Kidney capillary endothelial cell (primary cell): ENCODE measurements at regions not wholly inside any gene's neighbourhood (a gene's known extent, or its start where the extent isn't known, plus 50 kb on each side); places are given as distances from the start of the nearest gene placed in this dataset.

Source experiments
- DNase-seq: peaks from one replicate; pipeline ENCODE4 v3.0.0-alpha.2; 2018; ENCODE audit warnings: low spot score

DNA sequence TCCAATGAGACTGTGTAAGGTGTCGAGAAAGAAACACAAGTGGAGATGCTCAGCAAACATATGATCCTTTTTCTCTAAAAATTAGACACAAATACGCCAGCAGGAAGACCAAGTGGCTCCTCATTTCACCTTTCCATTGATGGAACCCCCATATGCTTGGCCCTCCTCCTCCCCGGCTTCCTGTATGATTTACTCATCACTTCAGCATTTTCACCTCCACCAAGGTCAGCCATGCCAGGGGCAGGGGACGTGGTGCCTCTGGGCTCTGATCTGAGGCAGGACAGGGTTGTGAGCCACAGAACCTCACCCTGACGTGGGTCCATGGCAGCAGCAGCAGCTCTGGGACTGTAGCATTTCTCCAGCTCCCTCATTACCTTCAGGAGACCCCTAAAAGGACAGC is 116.8 kb upstream of the PFKP start:
- DNase-seq = no peak

DNA sequence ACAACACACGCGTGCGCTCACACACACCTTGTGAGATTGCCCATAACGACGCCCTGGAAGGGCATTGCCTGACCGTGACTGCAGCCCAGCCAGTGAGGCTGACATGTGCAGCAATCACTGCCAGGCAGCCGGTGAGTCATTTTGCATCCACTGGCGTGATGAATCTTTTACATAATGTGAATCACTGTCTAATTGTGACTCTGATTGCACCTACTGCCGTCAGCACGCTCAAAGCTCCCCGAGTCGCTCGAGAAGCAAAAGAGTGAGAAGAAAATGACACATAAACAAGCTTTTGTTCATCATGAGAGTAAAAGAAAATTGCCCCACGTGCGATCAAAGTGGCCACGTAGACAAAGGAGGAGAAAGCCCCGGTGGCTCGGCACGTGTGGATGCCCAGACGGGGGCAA is 117.4 kb upstream of the PFKP start:
- DNase-seq = no peak

DNA sequence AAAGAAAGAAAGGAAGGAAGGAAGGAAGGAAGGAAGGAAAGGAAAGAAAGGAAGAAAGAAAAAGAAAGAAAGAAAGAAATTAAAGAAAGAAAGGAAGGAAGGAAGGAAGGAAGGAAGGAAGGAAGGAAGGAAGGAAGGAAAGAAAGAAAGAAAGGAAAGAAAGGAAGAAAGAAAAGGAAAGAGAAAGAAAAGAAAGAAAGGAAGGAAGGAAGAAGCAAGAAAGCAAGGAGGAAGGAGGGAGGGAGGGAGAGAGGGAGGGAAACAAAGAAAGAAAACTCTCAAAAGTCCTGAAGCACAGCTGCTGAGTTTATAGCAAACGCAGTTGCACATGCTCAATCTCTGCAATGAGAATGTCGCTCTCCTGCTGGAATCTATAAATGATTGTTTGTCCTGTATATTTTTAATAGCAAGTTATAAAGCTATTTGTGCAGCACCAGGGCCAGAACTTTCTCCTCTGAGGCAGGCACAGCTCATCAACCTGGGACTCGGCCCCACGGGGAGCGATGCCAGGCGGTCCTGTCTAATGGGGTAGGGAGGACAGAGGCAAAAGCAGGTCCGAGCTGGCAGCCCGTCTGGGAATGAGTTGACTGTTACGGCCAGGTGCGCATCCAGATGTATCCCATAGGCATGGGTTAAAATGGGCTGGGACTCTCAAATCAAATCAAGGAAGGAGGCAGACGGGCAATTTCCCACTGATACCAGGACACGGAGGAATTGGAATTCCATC is 118.0 kb upstream of the PFKP start:
- DNase-seq = no peak

DNA sequence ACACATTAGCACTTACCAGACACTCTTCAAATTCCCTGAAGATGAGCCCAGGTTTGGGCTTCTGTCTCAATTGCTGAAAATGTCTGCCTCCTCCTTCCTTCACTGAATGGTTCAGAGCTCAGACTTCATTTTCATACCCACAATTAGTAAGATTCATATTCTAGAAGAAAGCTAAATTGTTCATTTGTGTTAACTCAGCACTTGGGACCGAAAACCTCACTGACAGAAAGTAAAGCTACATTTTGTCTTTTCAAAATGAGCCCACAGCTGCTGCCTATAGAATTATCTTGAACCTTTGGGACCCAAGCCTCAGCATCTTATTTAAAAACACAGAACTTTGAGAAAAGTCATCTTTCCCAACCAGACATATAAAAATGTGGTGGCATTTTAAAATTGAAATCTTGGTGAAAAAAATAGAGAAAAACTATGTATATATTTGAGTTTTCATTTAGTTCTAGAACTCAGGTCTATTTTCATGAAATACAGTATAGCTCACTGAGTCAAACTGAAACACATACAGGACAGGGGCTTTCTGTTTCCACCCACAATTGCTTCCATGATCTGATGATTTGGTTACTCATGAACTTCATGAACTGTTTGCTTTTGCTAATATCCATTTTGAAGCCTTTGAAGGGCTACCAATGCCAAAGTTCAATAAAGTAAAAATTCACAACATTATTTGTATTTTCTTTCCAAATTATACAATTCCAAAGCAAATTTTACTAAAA is 119.1 kb upstream of the PFKP start:
- no peak for DNase-seq

DNA sequence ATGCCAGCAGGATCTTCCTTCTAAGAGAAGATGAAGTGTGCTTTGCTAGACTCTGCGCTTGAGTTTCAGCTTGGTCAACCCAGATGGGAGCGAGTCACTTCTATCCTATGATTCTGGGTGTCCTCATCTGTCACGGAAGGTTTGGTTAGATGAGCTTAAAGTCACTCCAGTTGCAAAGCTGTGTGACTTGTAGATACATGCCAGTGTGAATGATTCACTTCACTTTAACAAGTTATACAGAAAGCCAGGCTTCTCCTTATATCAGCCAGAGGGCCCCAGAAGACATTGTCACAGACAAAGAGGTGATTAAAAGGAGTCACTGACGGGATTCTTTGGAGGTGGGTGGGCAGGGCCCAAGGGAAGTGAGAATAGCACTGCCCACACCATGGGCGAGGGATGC is 122.6 kb upstream of the PFKP start:
- no peak for DNase-seq

DNA sequence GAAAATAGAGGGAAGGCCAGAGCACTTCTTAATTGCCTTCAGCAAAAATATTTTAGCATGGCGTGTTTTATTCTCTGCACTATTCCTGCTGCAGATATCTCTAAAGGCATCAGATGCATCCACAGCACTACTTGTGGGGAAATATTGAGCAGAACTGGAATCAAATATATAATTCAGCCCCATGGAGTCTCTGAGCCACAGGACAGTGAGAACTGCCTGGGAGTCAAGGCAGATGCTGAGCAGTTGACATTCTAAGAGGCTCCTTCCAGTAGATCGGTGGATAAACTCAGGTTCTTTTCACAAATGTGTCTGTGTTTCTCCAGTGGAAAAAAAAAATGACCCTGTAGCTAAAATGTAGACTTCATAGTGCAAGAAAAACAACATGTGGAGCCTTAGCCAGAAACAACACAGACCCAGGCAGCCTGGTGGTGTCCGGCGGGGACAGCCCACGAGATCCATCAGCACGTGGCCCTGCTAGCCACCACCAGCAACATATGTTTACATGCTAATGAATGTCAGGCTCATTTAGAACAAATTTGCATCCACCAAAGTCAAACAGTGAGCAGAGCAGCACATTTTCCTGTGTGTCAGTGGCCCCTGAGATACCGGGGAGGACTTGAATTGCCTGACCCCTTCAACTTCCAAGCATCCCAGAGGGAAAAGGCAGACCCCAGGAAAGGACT is 123.3 kb upstream of the PFKP start:
- no peak for DNase-seq

DNA sequence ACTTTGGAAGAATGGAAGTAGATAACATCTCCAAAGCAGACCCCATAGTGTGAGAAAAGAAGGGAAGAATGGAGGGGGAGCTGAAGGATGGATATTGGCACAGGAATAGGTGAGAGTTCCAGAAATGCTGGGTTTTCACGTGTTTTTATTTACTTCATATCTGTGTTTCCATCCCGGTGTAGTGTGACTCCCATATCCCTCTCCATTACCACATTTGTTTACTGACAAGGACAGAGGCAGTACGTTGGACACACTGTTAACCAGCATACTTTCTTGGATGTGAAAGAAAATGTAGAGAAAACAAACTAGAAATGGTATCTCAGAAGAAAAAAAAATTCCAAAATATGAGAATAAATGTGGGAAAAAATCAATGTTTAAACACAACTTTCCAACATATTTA is 124.4 kb upstream of the PFKP start:
- DNase-seq = no peak

DNA sequence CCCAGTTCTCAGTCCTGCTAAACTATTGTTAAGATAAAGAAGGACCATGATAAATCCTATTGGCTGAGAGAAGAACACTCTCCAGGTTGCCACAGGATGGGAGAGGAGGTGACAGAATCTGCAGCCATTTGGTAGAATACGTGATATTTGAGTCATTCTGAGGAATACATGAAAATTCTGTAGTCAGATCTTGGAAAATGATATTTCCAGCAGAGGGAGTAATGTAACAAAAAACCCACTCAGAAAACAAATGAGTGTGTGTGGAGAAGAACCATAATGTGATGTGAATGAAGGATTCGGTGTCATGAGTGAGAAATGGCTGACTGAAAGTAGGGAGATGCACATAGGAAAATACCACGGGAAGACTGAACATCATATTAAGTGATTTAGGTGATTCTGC is 128.5 kb upstream of the PFKP start:
- DNase-seq = no peak

DNA sequence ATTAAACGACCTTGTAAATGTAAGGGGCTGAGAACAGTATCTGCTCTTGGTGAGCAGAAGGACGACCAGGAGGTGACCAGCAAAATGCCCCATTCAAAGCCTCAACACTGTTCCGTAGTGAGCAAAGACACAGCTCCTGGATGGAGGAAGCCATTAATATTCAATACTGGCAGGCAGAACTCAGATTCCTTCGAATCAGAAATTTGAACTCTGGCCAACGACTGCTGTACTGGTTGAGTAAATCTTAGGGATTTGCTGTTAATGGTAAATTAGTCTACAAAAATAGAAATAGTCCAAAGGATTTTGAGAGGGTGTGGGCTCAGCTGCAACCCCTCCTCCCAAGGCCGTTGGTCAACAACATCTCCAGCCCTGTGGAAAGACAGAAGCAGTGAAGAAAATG is 130.5 kb upstream of the PFKP start:
- DNase-seq = no peak

DNA sequence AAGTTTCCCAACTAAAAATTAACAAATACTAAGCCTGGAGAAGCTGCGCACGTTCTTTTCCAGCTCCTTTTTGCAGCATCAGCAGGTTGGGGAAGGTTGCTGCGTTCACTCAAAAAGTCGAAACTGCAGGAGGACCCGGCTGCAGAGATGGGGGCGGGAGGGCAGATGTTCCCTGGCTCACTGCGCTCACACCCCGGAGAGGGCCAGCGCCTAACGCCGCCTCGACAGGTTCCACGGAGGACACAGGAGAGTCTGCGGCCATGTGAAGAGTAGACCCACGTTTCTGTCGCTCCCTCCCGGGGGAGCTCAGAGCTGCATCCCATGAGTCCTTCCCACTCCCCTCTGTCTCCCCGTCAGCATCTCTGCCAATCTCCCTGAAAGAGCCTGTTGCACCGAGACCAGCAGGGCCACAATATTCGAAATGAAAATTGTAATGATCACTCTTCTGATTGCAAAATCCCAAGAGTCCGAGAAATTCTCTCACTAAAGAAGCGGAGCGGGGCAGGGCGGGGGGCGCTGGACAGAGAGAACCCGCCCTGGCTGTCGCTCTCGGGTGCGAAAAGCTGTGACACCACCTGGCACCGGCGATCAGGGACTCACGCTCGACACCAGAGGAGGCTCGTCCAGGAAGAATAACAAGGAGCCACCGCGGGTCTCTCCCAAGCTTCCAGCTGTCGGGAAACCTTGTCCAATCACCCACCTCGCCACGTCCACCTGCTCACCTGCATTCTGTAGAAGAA is 131.5 kb upstream of the PFKP start:
- no peak for DNase-seq

DNA sequence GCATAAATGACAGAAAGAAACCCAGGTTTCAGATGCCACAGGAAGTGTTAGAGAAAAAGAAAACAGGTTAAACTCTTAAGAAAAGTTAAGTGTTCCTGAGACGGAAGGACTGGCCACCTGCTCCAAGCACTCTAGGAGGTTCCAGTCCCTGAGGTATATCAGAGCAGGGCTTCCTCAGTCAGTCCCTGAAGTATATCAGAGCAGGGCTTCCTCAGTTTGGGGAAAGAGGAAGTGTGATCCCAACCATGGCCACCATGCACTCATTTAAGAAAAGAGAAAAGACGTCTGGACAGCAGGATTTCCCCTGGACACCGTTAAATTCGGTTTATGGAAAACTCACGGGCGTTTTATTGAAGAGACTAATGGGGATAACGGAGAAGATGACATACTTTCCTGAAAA is 133.4 kb upstream of the PFKP start:
- no peak for DNase-seq

DNA sequence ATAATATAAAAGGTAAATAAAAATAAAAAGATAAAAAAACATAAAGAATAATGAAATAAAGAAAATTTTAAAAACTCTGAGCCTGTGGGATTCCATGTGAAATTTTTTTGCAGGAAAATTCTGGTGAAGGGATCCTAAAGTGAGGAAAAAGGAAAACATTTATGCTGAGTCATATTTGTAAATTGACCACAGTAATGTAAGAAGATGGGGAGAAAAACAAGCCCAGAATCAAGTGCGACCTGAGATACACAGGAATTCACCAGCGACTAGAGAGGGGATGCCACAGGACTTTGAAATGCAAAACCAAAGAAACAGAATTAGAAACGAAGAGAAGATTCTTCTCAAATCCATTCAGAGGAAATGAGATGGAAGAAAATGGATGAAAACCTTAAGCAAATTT is 133.8 kb upstream of the PFKP start:
- no peak for DNase-seq

DNA sequence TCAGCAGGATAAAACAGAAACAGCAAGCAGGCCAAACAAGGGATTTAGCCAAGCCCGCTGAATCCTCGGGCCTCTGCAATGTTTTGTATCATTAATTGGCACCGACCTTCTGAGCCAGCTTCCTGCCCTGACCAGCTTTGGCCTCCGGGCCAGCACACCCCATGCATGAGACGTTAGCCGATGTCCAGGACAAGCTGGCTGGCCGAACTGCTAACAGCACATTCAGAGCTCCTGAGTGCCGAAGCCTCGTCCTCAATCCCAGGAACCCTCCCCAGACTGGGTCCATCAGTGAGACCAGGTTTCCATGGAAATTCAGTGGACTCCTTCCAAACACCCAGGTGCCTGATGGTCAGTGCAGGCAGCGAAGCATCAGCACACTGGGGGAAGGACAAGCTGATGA is 134.3 kb upstream of the PFKP start:
- DNase-seq = no peak

DNA sequence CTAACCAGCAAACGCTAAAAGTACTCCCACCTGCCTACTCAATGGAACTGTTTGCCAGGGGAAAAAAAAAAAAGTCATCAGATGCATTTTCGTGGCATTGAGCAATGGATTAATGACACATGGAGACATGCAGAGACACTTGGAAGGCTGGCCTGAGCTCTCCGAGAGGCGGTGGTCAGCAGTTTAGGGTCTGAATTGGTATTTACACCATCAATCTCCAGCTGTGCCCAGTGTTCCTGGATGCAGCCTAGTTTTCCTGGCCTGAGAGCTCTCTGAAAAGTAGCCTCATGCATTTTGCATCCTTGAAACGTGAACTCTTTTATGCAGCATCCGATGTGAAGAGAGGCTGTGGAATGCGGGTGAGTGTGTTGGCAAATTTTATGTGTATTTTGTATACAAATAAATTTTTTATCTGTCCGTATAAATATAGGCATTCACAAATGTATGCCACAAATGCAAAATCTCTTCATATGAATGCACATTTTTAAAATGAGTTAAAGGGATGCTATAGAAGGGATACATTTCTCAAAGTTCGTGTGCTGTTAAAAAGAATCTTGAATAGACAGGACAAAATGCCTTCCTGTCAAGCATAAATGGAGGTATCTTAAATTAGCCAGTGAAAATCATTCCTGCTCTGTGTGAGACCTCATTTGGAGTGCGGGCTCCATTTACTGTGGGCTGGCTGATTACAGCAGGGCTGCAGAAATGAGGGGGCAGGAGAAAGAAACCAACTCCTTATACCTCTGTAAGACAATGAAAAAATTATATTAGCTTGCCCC is 137.7 kb upstream of the PFKP start:
- no peak for DNase-seq

DNA sequence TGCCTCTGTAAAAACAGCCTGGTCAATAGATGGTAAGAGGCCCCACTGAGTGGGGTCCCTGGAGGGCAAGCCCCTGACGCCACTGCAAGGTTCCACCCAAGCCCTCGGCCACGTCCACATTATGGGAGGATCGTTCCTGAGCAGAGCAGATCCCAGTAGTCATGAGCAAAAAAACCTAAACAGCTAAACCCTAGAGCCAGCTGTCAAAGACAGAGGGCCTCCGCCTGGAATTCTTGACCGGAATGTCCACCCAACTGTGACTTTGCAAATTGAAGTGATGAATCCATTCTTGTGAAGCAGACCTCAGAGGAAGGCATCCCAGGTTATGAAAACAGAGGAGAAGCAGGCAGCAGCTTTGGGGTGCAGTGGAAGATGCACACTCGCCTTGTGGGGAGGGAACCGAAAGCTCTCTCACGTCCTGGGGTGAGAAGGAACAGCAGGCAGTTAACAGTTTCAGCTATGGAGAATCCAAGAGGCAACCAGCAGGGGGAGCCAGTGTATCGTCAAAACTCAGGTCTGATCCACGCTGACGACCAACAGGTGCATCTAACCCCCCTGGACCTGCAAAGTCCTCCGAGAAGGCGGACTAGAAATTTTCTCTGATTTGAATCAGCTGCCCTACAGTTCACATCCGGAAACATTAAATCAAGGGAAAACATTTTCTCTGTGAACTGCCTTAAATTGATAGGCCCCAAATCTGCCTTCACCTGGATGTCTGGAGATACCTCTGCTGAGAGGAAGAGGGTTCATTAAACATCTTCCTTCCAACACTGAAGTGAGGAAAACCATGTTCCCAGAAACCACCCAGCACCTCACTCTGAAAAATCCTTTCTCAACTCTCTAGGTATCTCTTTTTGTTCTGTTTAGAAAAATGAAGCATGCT is 139.1 kb upstream of the PFKP start:
- peak; percentile 50 for DNase-seq

DNA sequence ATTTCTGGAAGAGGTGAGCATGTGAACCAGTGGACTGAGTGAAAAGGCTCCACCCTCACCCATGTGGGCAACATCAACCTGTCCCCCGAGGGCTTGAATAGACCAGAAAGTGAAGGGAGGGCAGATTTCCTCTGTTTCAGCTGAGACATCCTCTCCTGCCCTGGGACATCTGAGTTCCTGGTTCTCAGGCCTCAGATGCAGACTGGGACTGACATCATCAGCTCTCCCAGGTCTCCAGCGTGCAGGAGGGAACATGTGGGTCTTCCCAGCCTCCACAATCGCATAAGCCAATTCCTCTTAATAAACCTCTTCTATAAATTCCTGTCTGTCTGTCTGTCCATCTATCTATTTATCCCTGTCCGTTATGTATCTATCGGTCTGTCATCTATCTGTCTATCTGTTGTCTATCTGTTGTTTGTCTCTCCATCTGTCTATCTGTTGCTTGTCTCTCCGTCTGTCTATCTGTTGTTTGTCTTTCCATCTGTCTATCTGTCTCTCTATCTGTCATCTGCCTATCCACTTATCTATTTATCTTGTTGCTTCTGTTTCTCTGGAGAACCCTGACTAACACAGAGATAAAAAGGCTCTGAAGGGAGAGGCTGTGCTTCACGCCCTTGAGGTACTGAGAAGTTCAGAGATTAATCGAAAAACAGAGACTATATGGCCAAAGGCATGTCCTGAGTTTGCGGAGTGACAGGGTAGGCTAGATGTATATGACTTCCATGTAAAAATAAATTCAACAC is 140.3 kb upstream of the PFKP start:
- no peak for DNase-seq

DNA sequence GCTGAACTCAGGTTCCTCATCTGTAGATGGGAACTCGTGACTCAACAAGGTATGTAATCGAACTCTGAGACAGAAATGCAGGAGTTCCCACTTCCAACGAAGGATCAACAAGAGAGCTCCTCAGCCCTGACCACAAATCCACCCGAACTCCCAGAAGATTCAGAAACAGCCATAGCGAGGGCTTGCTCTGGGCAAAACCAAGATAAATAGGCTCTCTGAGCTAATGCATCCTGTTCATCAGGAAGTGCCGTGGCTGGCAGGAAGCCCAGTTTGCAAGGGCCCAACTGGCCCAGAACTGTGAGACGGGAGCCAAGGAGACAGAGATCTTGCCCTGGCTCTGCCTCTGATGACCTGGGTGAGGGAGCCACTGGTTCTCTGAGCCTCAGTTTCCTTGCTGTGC is 141.7 kb upstream of the PFKP start:
- DNase-seq = peak; percentile 88

DNA sequence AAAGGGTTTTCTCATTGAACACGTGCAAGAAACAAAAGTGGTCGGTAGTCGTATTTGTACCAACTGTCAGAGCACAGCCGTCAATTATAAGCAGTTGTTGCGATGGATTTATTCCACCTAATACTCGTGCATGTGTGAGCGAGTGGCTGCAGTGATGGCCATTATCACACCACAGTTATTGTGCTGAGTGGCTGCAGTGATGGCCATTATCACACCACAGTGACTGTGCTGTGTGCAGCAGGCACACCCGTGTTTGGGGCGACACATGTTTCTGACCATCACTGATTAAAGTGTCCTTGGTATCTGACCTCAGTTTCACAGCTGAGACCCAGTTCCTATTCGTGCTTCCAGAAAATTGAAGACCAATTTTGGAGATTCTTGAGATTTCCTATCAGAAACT is 142.9 kb upstream of the PFKP start:
- no peak for DNase-seq

DNA sequence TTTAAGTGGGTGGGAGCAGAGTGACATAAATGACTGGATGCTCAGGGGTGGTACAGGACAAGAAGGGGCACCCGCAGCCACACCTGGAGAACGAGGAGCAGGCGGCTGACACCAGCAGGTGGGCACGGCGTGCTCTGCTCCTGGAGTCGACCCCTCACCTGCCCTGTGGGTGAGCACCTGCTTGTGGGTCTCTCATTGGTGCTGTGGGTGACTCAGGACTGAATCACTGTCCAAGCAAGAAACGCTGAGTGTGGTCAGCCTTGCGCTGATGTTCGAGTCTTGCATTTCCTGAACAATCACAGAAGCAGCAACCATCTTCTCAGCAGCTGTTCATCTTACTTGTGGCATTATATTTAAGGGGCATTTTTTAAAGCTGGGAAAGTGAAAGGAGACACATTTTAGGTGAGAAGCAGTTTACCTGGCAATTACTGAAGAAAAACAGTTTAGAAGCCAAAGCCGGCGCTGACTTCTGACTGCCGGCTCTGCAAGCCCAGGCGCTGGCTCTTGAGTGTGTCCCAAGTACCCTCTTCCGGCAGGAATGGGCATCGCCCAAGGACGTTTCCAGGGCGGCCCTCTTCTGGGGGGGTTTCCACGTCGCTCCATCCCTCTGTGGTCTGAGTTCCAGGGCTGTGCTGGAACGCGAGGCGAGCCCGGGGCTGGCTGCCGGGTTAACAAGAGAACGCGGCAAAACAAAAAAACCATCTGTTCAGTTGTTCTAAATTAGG is 145.2 kb upstream of the PFKP start:
- DNase-seq = no peak
